ENCODE measurements at regions not wholly inside any gene's neighbourhood (a gene's known extent, or its start where the extent isn't known, plus 50 kb on each side); places are given as distances from the start of the nearest gene placed in this dataset.

DNA sequence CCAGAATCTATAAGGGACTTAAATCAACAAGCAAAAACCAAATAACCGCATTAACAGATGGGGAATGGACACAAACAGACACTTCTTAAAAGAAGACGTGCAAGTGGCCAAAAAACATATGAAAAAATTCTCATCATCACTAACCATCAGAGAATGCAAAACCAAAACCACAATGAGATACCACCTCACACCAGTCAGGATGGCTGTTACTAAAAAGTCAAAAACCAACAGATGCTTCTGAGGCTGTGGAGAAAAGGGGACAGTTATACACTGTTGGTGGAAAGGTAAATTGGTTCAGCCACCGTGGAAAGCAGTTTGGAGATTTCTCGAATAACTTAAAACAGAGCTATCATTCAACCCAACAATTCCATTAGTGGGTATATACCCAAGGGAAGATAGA lies 124.9 kb upstream of the OLIG2 start:
- Histone ChIP-seq H3K27me3 (replicated peaks; ENCODE audit: insufficient read depth, low read length) (no peaks in the 10 kb centered on the region), H3F3A (ENCODE audit: insufficient read depth, low read length) (no peaks in the 10 kb centered on the region)

DNA sequence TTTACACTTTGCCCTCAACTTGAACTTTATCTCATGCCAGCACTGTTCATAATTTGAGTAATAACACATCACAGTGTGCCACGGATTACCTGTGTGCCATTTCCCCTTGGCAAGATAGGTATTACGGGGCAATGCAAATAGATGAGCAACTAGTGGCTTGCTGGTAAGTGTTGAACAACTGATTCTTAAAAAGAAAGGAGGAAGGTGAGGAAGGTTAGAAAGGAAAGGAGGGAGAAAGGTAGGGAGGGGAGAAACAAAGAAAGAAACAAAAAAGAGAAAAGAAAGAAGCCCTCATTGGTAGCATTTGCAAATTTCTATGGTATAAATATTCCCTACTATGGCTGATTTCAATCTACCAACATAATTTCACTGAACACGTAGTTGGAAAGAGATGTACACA lies 118.2 kb upstream of the OLIG2 start:
- Histone ChIP-seq H3K27ac (ENCODE audit: low read length) (no peak overlapping the region), H3K4me2 (ENCODE audit: low read depth, low read length) (no peak overlapping the region), H3K9me3 (replicated peaks; ENCODE audit: insufficient read depth, low read length) (no peaks in the 10 kb centered on the region), H3K4me1 (ENCODE audit: low read length) (no peaks in the 10 kb centered on the region), H3F3A (ENCODE audit: insufficient read depth, low read length) (no peaks in the 10 kb centered on the region), H3K9me2 (replicated peaks; ENCODE audit: insufficient read depth, low read length) (no peaks in the 10 kb centered on the region), H2AFZ (ENCODE audit: low read length) (no peak overlapping the region), H3K79me2 (ENCODE audit: low read length) (no peaks in the 10 kb centered on the region), H3K27me3 (replicated peaks; ENCODE audit: insufficient read depth, low read length) (no peaks in the 10 kb centered on the region), H3K9ac (ENCODE audit: low read length) (no peak overlapping the region), H3K36me3 (replicated peaks; ENCODE audit: insufficient read depth, low read length) (no peaks in the 10 kb centered on the region), H4K20me1 (ENCODE audit: insufficient read depth, low read length) (no peaks in the 10 kb centered on the region), H3K4me3 (ENCODE audit: low read length) (no peak overlapping the region)
- TF ChIP-seq, protein P1, sequence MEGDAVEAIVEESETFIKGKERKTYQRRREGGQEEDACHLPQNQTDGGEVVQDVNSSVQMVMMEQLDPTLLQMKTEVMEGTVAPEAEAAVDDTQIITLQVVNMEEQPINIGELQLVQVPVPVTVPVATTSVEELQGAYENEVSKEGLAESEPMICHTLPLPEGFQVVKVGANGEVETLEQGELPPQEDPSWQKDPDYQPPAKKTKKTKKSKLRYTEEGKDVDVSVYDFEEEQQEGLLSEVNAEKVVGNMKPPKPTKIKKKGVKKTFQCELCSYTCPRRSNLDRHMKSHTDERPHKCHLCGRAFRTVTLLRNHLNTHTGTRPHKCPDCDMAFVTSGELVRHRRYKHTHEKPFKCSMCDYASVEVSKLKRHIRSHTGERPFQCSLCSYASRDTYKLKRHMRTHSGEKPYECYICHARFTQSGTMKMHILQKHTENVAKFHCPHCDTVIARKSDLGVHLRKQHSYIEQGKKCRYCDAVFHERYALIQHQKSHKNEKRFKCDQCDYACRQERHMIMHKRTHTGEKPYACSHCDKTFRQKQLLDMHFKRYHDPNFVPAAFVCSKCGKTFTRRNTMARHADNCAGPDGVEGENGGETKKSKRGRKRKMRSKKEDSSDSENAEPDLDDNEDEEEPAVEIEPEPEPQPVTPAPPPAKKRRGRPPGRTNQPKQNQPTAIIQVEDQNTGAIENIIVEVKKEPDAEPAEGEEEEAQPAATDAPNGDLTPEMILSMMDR (IDR thresholded peaks at IDR 0.05; ENCODE audit: low read length): no peak
- TF ChIP-seq EZH2 (optimal IDR thresholded peaks at IDR 0.05; ENCODE audit: low read depth, low read length) (no peak), EZH2phosphoT487 (IDR thresholded peaks at IDR 0.05; ENCODE audit: low read length) (no peak)
- no peak for DNase-seq

More for the DNA sequence above, 124.9 kb upstream of the OLIG2 start:
- no peaks in the 10 kb centered on the region for H3K36me3 ChIP-seq (replicated peaks; ENCODE audit: insufficient read depth, low read length)
- no peaks in the 10 kb centered on the region for H3K9me3 ChIP-seq (replicated peaks; ENCODE audit: insufficient read depth, low read length)
- no peaks in the 10 kb centered on the region for H4K20me1 ChIP-seq (ENCODE audit: insufficient read depth, low read length)
- H2AFZ ChIP-seq (ENCODE audit: low read length): no peak overlapping the region
- H3K9me2 ChIP-seq (replicated peaks; ENCODE audit: insufficient read depth, low read length): no peaks in the 10 kb centered on the region
- H3K4me1 ChIP-seq (ENCODE audit: low read length): no peaks in the 10 kb centered on the region
- no peak overlapping the region for H3K4me2 ChIP-seq (ENCODE audit: low read depth, low read length)
- H3K4me3 ChIP-seq (ENCODE audit: low read length): no peak overlapping the region
- H3K79me2 ChIP-seq (ENCODE audit: low read length): no peaks in the 10 kb centered on the region
- no peak overlapping the region for H3K27ac ChIP-seq (ENCODE audit: low read length)
- no peak overlapping the region for H3K9ac ChIP-seq (ENCODE audit: low read length)
- DNase-seq: no peak
- TF ChIP-seq EZH2 (optimal IDR thresholded peaks at IDR 0.05; ENCODE audit: low read depth, low read length): no peak
- TF ChIP-seq, protein P1 (IDR thresholded peaks at IDR 0.05; ENCODE audit: low read length): no peak
- no peak for TF ChIP-seq EZH2phosphoT487 (IDR thresholded peaks at IDR 0.05; ENCODE audit: low read length)

DNA sequence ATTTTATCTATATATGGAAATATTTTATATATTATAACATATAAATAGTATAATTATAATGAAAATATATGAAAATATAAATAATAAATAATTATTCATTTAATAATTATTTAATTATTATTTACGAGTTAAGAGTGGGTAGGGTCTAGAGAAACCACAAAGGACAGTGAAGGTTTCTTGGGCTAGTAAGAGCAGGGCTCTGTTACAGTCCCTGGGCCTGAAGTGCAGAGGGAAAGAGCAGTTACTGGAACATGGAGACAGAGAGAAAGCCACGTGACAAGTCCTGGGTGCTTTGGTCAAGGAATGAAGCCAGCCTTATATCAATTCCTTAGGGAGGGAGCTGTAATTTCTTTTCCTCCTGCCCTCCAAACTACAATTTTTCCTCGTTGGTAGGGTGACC lies 117.2 kb upstream of the OLIG2 start:
- Histone ChIP-seq H2AFZ (ENCODE audit: low read length) (no peak overlapping the region), H3K27ac (ENCODE audit: low read length) (no peak overlapping the region), H3K4me3 (ENCODE audit: low read length) (no peak overlapping the region), H3K4me2 (ENCODE audit: low read depth, low read length) (no peak overlapping the region), H3F3A (ENCODE audit: insufficient read depth, low read length) (no peaks in the 10 kb centered on the region), H3K79me2 (ENCODE audit: low read length) (no peaks in the 10 kb centered on the region), H3K9ac (ENCODE audit: low read length) (no peak overlapping the region), H3K9me3 (replicated peaks; ENCODE audit: insufficient read depth, low read length) (no peaks in the 10 kb centered on the region), H3K27me3 (replicated peaks; ENCODE audit: insufficient read depth, low read length) (no peaks in the 10 kb centered on the region), H4K20me1 (ENCODE audit: insufficient read depth, low read length) (no peaks in the 10 kb centered on the region), H3K9me2 (replicated peaks; ENCODE audit: insufficient read depth, low read length) (no peaks in the 10 kb centered on the region), H3K4me1 (ENCODE audit: low read length) (no peaks in the 10 kb centered on the region), H3K36me3 (replicated peaks; ENCODE audit: insufficient read depth, low read length) (no peaks in the 10 kb centered on the region)
- TF ChIP-seq, protein P1 (IDR thresholded peaks at IDR 0.05; ENCODE audit: low read length): no peak
- TF ChIP-seq EZH2phosphoT487 (IDR thresholded peaks at IDR 0.05; ENCODE audit: low read length): no peak
- no peak for TF ChIP-seq EZH2 (optimal IDR thresholded peaks at IDR 0.05; ENCODE audit: low read depth, low read length)
- no peak for DNase-seq
